ENCODE measurements at regions not wholly inside any gene's neighbourhood (a gene's known extent, or its start where the extent isn't known, plus 50 kb on each side); places are given as distances from the start of the nearest gene placed in this dataset.
"Not testable (repeated sequence)": the region's sequence is repeated elsewhere in the genome, so short reads cannot be mapped to it uniquely, and the experiment has no call there.

- H3K4me2 ChIP-seq (replicated peaks; ENCODE audit: extremely low read depth, low read length, poor library complexity, severe bottlenecking), result no peak overlapping the region
- H3K9me3 ChIP-seq (replicated peaks in 1 of 2; ENCODE audit: control insufficient read depth in 1 of 2, insufficient read depth in 1 of 2, low read length in 2 of 2), result no peaks in the 10 kb centered on the region
- no peaks in the 10 kb centered on the region for H4K20me1 ChIP-seq (ENCODE audit: insufficient read depth, low read length)
- Mint-ChIP-seq H3K27ac (no peak overlapping the region), H3K4me1 (no peaks in the 10 kb centered on the region), H3K9me3 (peaks cover 0 to 4% (median 0%) of the 10 kb centered on the region in 7 donors), H3K4me3 (no peak overlapping the region), H3K36me3 (no peaks in the 10 kb centered on the region), H3K27me3 (ENCODE audit: low read depth in 3 of 3) (no peaks in the 10 kb centered on the region)
- no peak overlapping the region for H3K9ac ChIP-seq (ENCODE audit: insufficient read depth, low read length, poor library complexity, severe bottlenecking)
- H3K27me3 ChIP-seq (ENCODE audit: control insufficient read depth in 2 of 2, insufficient read depth in 2 of 2, low read length in 2 of 2), result no peaks in the 10 kb centered on the region
- no peaks in the 10 kb centered on the region for H3K4me1 ChIP-seq (ENCODE audit: control insufficient read depth in 1 of 2, insufficient read depth in 2 of 2, low read length in 2 of 2)
- no peaks in the 10 kb centered on the region for H3K79me2 ChIP-seq (ENCODE audit: insufficient read depth, low read length)
- H2AFZ ChIP-seq (ENCODE audit: insufficient read depth, low read depth, low read length, poor library complexity, severe bottlenecking), result no peak overlapping the region
- no peaks in the 10 kb centered on the region for H3K36me3 ChIP-seq (replicated peaks in 1 of 2; ENCODE audit: control insufficient read depth in 1 of 2, insufficient read depth in 2 of 2, low read length in 2 of 2)
- H3K27ac ChIP-seq (ENCODE audit: low read depth in 1 of 2, low read length in 2 of 2), result no peak overlapping the region
- WGBS (ENCODE audit: insufficient coverage), result 68% methylated on average over 2 of the region's 2 CpGs
- TF ChIP-seq CTCF (IDR thresholded peaks at IDR 0.05), result no peak
- DNase-seq, result no peak
- intact Hi-C loops (cut with micrococcal nuclease), result loop anchor here in 1 of 2 donors (10.0 kb wide), 1 partner anchor 1012 kb away; no protein-coding TSS in a partner anchor
- H3K4me3 ChIP-seq (replicated peaks in 1 of 3; ENCODE audit: low read depth in 2 of 3, low read length in 3 of 3), result no peak overlapping the region
Measured at GRCh38 chr1:60842304-60842703, 240.1 kb upstream of the NFIA start.

- no peaks in the 10 kb centered on the region for H3K36me3 Mint-ChIP-seq
- no peaks in the 10 kb centered on the region for H3K36me3 ChIP-seq (replicated peaks in 1 of 2; ENCODE audit: control insufficient read depth in 1 of 2, insufficient read depth in 2 of 2, low read length in 2 of 2)
- H3K27ac Mint-ChIP-seq, result no peak overlapping the region
- H3K4me3 ChIP-seq (replicated peaks in 1 of 3; ENCODE audit: low read depth in 2 of 3, low read length in 3 of 3), result no peak overlapping the region
- no peak for TF ChIP-seq CTCF (IDR thresholded peaks at IDR 0.05)
- H3K9me3 Mint-ChIP-seq, result peaks cover 0 to 4% (median 0%) of the 10 kb centered on the region in 7 donors
- H3K4me1 Mint-ChIP-seq, result no peaks in the 10 kb centered on the region
- no peak for DNase-seq
- no peak overlapping the region for H2AFZ ChIP-seq (ENCODE audit: insufficient read depth, low read depth, low read length, poor library complexity, severe bottlenecking)
- 100% methylated on average over 3 of the region's 5 CpGs for WGBS (ENCODE audit: insufficient coverage)
- intact Hi-C loops (cut with micrococcal nuclease), result loop anchor here in 1 of 2 donors (10.0 kb wide), 1 partner anchor 1013 kb away; no protein-coding TSS in a partner anchor
- H3K79me2 ChIP-seq (ENCODE audit: insufficient read depth, low read length), result no peaks in the 10 kb centered on the region
- H3K27me3 ChIP-seq (ENCODE audit: control insufficient read depth in 2 of 2, insufficient read depth in 2 of 2, low read length in 2 of 2), result no peaks in the 10 kb centered on the region
- H3K4me2 ChIP-seq (replicated peaks; ENCODE audit: extremely low read depth, low read length, poor library complexity, severe bottlenecking), result no peak overlapping the region
- no peaks in the 10 kb centered on the region for H4K20me1 ChIP-seq (ENCODE audit: insufficient read depth, low read length)
- H3K27me3 Mint-ChIP-seq (ENCODE audit: low read depth in 3 of 3), result no peaks in the 10 kb centered on the region
- no peak overlapping the region for H3K27ac ChIP-seq (ENCODE audit: low read depth in 1 of 2, low read length in 2 of 2)
- H3K9me3 ChIP-seq (replicated peaks in 1 of 2; ENCODE audit: control insufficient read depth in 1 of 2, insufficient read depth in 1 of 2, low read length in 2 of 2), result no peaks in the 10 kb centered on the region
- H3K4me1 ChIP-seq (ENCODE audit: control insufficient read depth in 1 of 2, insufficient read depth in 2 of 2, low read length in 2 of 2), result no peaks in the 10 kb centered on the region
- no peak overlapping the region for H3K9ac ChIP-seq (ENCODE audit: insufficient read depth, low read length, poor library complexity, severe bottlenecking)
- H3K4me3 Mint-ChIP-seq, result no peak overlapping the region
Measured at GRCh38 chr1:60841116-60842046, 241.0 kb upstream of the NFIA start.

- H3K9me3 ChIP-seq (replicated peaks in 1 of 2; ENCODE audit: control insufficient read depth in 1 of 2, insufficient read depth in 1 of 2, low read length in 2 of 2); H3K36me3 ChIP-seq (replicated peaks in 1 of 2; ENCODE audit: control insufficient read depth in 1 of 2, insufficient read depth in 2 of 2, low read length in 2 of 2); H3K9me3 Mint-ChIP-seq; H3K4me1 Mint-ChIP-seq; H3K36me3 Mint-ChIP-seq; H3K4me3 Mint-ChIP-seq; H3K4me2 ChIP-seq (replicated peaks; ENCODE audit: extremely low read depth, low read length, poor library complexity, severe bottlenecking); H2AFZ ChIP-seq (ENCODE audit: insufficient read depth, low read depth, low read length, poor library complexity, severe bottlenecking); H3K4me1 ChIP-seq (ENCODE audit: control insufficient read depth in 1 of 2, insufficient read depth in 2 of 2, low read length in 2 of 2); H3K27me3 ChIP-seq (ENCODE audit: control insufficient read depth in 2 of 2, insufficient read depth in 2 of 2, low read length in 2 of 2); H3K4me3 ChIP-seq (replicated peaks in 1 of 3; ENCODE audit: low read depth in 2 of 3, low read length in 3 of 3); H3K27me3 Mint-ChIP-seq (ENCODE audit: low read depth in 3 of 3); H3K79me2 ChIP-seq (ENCODE audit: insufficient read depth, low read length); H3K27ac Mint-ChIP-seq; DNase-seq; H3K9ac ChIP-seq (ENCODE audit: insufficient read depth, low read length, poor library complexity, severe bottlenecking); H3K27ac ChIP-seq (ENCODE audit: low read depth in 1 of 2, low read length in 2 of 2); H4K20me1 ChIP-seq (ENCODE audit: insufficient read depth, low read length): not testable (repeated sequence)
- no CpG with 5 or more reads among the region's 2 CpGs for WGBS (ENCODE audit: insufficient coverage)
- intact Hi-C loops (cut with micrococcal nuclease), result loop anchor here in 1 of 2 donors (10.0 kb wide), 1 partner anchor 1014 kb away; no protein-coding TSS in a partner anchor
Measured at GRCh38 chr1:60840476-60840875, 241.9 kb upstream of the NFIA start.
